Smooth muscle cell (in vitro differentiated cells): ENCODE measurements at regions not wholly inside any gene's neighbourhood (a gene's known extent, or its start where the extent isn't known, plus 50 kb on each side); places are given as distances from the start of the nearest gene placed in this dataset.

ENCODE experiments used
- DNase-seq: peaks from one replicate; lab custom pipeline; 2025; ENCODE audit not compliant: unreplicated experiment; lab: John Stamatoyannopoulos, UW
- H2AFZ ChIP-seq: fragments of 200-600 bp; sonication (generic); 2 replicates; pipeline ENCODE4 v1.6.0; 2016; ENCODE audit warnings: antibody characterized with exemption, low read depth, mild to moderate bottlenecking
- H3F3A ChIP-seq: fragments of 200-600 bp; sonication (generic); 2 replicates; pipeline ENCODE4 v1.6.0; 2017; ENCODE audit warnings: antibody characterized with exemption, low read depth
- H3K27ac ChIP-seq: fragments of 200-600 bp; sonication (generic); 2 replicates; pipeline ENCODE4 v1.5.1; 2016; ENCODE audit warnings: low read depth, mild to moderate bottlenecking
- H3K27me3 ChIP-seq: fragments of 200-600 bp; sonication (generic); 2 replicates; pipeline ENCODE4 v1.6.1; 2016; ENCODE audit warnings: low read depth, mild to moderate bottlenecking
- H3K36me3 ChIP-seq: fragments of 200-600 bp; sonication (generic); 2 replicates; pipeline ENCODE4 v1.5.1; 2016; ENCODE audit warnings: low read depth
- H3K4me1 ChIP-seq: fragments of 200-600 bp; sonication (generic); 2 replicates; pipeline ENCODE4 v1.5.1; 2016; ENCODE audit warnings: low read depth
- H3K4me2 ChIP-seq: fragments of 200-600 bp; sonication (generic); 2 replicates; pipeline ENCODE4 v1.6.0; 2016; ENCODE audit warnings: mild to moderate bottlenecking
- H3K4me3 ChIP-seq: fragments of 200-600 bp; sonication (generic); 2 replicates; pipeline ENCODE4 v1.5.1; 2016; ENCODE audit warnings: mild to moderate bottlenecking
- H3K79me2 ChIP-seq: fragments of 200-600 bp; sonication (generic); 2 replicates; pipeline ENCODE4 v1.6.0; 2016; ENCODE audit warnings: low read depth, mild to moderate bottlenecking
- H3K9ac ChIP-seq: fragments of 200-600 bp; sonication (generic); 2 replicates; pipeline ENCODE4 v1.6.0; 2016; ENCODE audit warnings: low read depth
- H3K9me3 ChIP-seq: fragments of 200-600 bp; sonication (generic); replicated peaks from 2 replicates; pipeline ENCODE4 v1.5.1; 2016; ENCODE audit warnings: low read depth
- H4K20me1 ChIP-seq: fragments of 200-600 bp; sonication (generic); 2 replicates; pipeline ENCODE4 v1.6.0; 2016; ENCODE audit warnings: low read depth
- CTCF ChIP-seq: fragments of 200-600 bp; sonication (generic); IDR thresholded peaks from 2 replicates; pipeline ENCODE4 v1.5.1; 2017; ENCODE audit warnings: borderline replicate concordance, mild to moderate bottlenecking, antibody characterized with exemption; ENCODE audit not compliant: insufficient read depth, poor library complexity, severe bottlenecking
- WGBS: methylation state at CpG from one replicate; pipeline ENCODE4 v1.1.7; 2016; ENCODE audit warnings: low lambda C conversion rate; 5-methylcytosine and 5-hydroxymethylcytosine counted together

- H4K20me1 ChIP-seq: no peaks in the 10 kb centered on the region
- no peak overlapping the region for H3K4me3 ChIP-seq
- no peaks in the 10 kb centered on the region for H3K79me2 ChIP-seq
- DNase-seq: no peak
- H3F3A ChIP-seq: no peaks in the 10 kb centered on the region
- no peak overlapping the region for H3K9ac ChIP-seq
- no peaks in the 10 kb centered on the region for H3K36me3 ChIP-seq
- H3K27me3 ChIP-seq: no peaks in the 10 kb centered on the region
- 73% methylated on average over 7 of the region's 7 CpGs for WGBS
- TF ChIP-seq CTCF: no peak
- H2AFZ ChIP-seq: no peak overlapping the region
- no peak overlapping the region for H3K4me2 ChIP-seq
- H3K4me1 ChIP-seq: no peaks in the 10 kb centered on the region
- H3K9me3 ChIP-seq: no peaks in the 10 kb centered on the region
- H3K27ac ChIP-seq: no peak overlapping the region
Measured at GRCh38 chrX:144494074-144494473, 610.2 kb downstream of the UBE2NL start.

GRCh38 chrX:144531877-144532276 is 648.0 kb downstream of the UBE2NL start:
- no peak overlapping the region for H3K9ac ChIP-seq
- 67% methylated on average over 3 of the region's 3 CpGs for WGBS
- H3F3A ChIP-seq: no peaks in the 10 kb centered on the region
- no peak overlapping the region for H2AFZ ChIP-seq
- H3K27ac ChIP-seq: no peak overlapping the region
- no peak overlapping the region for H3K4me2 ChIP-seq
- no peaks in the 10 kb centered on the region for H3K36me3 ChIP-seq
- no peaks in the 10 kb centered on the region for H3K9me3 ChIP-seq
- H4K20me1 ChIP-seq: no peaks in the 10 kb centered on the region
- H3K27me3 ChIP-seq: no peaks in the 10 kb centered on the region
- H3K79me2 ChIP-seq: no peaks in the 10 kb centered on the region
- H3K4me3 ChIP-seq: no peak overlapping the region
- DNase-seq: no peak
- H3K4me1 ChIP-seq: no peaks in the 10 kb centered on the region
- no peak for TF ChIP-seq CTCF

GRCh38 chrX:144566592-144566991 is 680.7 kb upstream of the SPANXN1 start:
- Histone ChIP-seq H3K9ac (no peak overlapping the region), H4K20me1 (no peaks in the 10 kb centered on the region), H3K27ac (no peak overlapping the region), H3K4me3 (no peak overlapping the region), H3K36me3 (no peaks in the 10 kb centered on the region), H3K4me2 (no peak overlapping the region), H3F3A (no peaks in the 10 kb centered on the region), H2AFZ (no peak overlapping the region), H3K79me2 (no peaks in the 10 kb centered on the region), H3K27me3 (no peaks in the 10 kb centered on the region), H3K4me1 (no peaks in the 10 kb centered on the region), H3K9me3 (no peaks in the 10 kb centered on the region)
- no peak for DNase-seq
- no peak for TF ChIP-seq CTCF
- WGBS: 51% methylated on average over 7 of the region's 7 CpGs

GRCh38 chrX:144586756-144587155 is 660.5 kb upstream of the SPANXN1 start:
- no peaks in the 10 kb centered on the region for H3K36me3 ChIP-seq
- H3K27me3 ChIP-seq: no peaks in the 10 kb centered on the region
- no peak overlapping the region for H2AFZ ChIP-seq
- H3K4me3 ChIP-seq: no peak overlapping the region
- H4K20me1 ChIP-seq: no peaks in the 10 kb centered on the region
- H3K9me3 ChIP-seq: peaks cover 11% of the 10 kb centered on the region
- TF ChIP-seq CTCF: no peak
- H3K4me1 ChIP-seq: no peaks in the 10 kb centered on the region
- DNase-seq: no peak
- no peak overlapping the region for H3K9ac ChIP-seq
- no peaks in the 10 kb centered on the region for H3K79me2 ChIP-seq
- H3F3A ChIP-seq: no peaks in the 10 kb centered on the region
- H3K27ac ChIP-seq: no peak overlapping the region
- 76% methylated on average over 1 of the region's 1 CpG for WGBS
- no peak overlapping the region for H3K4me2 ChIP-seq
